ENCODE measurements at regions not wholly inside any gene's neighbourhood (a gene's known extent, or its start where the extent isn't known, plus 50 kb on each side); places are given as distances from the start of the nearest gene placed in this dataset.
A peak's percentile ranks its signal among the peaks of the same experiment; 100 is the strongest.

GRCh38 chr13:84659359-84659661 is 777.0 kb upstream of the SLITRK1 start:
- Histone ChIP-seq H3K9me3 (no peaks in the 10 kb centered on the region), H3K36me3 (no peaks in the 10 kb centered on the region), H3K27ac (peak overlapping the region in 1 of 2 donors; percentile 35), H3K4me1 (ENCODE audit: control insufficient read depth in 1 of 2, low read depth in 2 of 2) (peaks cover 0 to 8% of the 10 kb centered on the region in 2 donors), H3K27me3 (replicated peaks; ENCODE audit: insufficient read depth) (no peaks in the 10 kb centered on the region), H3K4me3 (no peak overlapping the region)
- ATAC-seq (ENCODE audit: insufficient number of reproducible peaks, low FRiP score, low read depth) (no peak), DNase-seq (ENCODE audit: low spot score) (no peak)
- TF ChIP-seq CTCF (IDR thresholded peaks at IDR 0.05): no peak

- no peak for ATAC-seq (ENCODE audit: insufficient number of reproducible peaks, low FRiP score, low read depth)
- H3K36me3 ChIP-seq: no peaks in the 10 kb centered on the region
- no peaks in the 10 kb centered on the region for H3K27me3 ChIP-seq (replicated peaks; ENCODE audit: insufficient read depth)
- no peaks in the 10 kb centered on the region for H3K9me3 ChIP-seq
- no peak overlapping the region for H3K4me3 ChIP-seq
- peak overlapping the region in 1 of 2 donors; percentile 35 for H3K27ac ChIP-seq
- no peak for TF ChIP-seq CTCF (IDR thresholded peaks at IDR 0.05)
- H3K4me1 ChIP-seq (ENCODE audit: control insufficient read depth in 1 of 2, low read depth in 2 of 2): peaks cover 0 to 8% of the 10 kb centered on the region in 2 donors
- no peak for DNase-seq (ENCODE audit: low spot score)
Observed at GRCh38 chr13:84658491-84659358, 776.5 kb upstream of the SLITRK1 start.

GRCh38 chr13:84655677-84656076 is 773.4 kb upstream of the SLITRK1 start:
- no peaks in the 10 kb centered on the region for H3K27me3 ChIP-seq (replicated peaks; ENCODE audit: insufficient read depth)
- no peak overlapping the region for H3K27ac ChIP-seq
- no peak for DNase-seq (ENCODE audit: low spot score)
- no peak overlapping the region for H3K4me3 ChIP-seq
- ATAC-seq (ENCODE audit: insufficient number of reproducible peaks, low FRiP score, low read depth): no peak
- TF ChIP-seq CTCF (IDR thresholded peaks at IDR 0.05): no peak
- peaks cover 0 to 8% of the 10 kb centered on the region in 2 donors for H3K4me1 ChIP-seq (ENCODE audit: control insufficient read depth in 1 of 2, low read depth in 2 of 2)
- H3K36me3 ChIP-seq: no peaks in the 10 kb centered on the region
- no peaks in the 10 kb centered on the region for H3K9me3 ChIP-seq

- DNase-seq (ENCODE audit: low spot score) (no peak), ATAC-seq (ENCODE audit: insufficient number of reproducible peaks, low FRiP score, low read depth) (no peak)
- Histone ChIP-seq H3K36me3 (no peaks in the 10 kb centered on the region), H3K9me3 (no peaks in the 10 kb centered on the region), H3K27me3 (replicated peaks; ENCODE audit: insufficient read depth) (no peaks in the 10 kb centered on the region), H3K4me3 (no peak overlapping the region), H3K27ac (no peak overlapping the region), H3K4me1 (ENCODE audit: control insufficient read depth in 1 of 2, low read depth in 2 of 2) (peaks cover 3 to 7% of the 10 kb centered on the region in 2 donors)
- TF ChIP-seq CTCF (IDR thresholded peaks at IDR 0.05): no peak
Observed at GRCh38 chr13:84654654-84655275, 772.5 kb upstream of the SLITRK1 start.

GRCh38 chr13:84653915-84654534 is 771.8 kb upstream of the SLITRK1 start:
- DNase-seq (ENCODE audit: low spot score) (no peak), ATAC-seq (ENCODE audit: insufficient number of reproducible peaks, low FRiP score, low read depth) (no peak)
- Histone ChIP-seq H3K27me3 (replicated peaks; ENCODE audit: insufficient read depth) (no peaks in the 10 kb centered on the region), H3K4me1 (ENCODE audit: control insufficient read depth in 1 of 2, low read depth in 2 of 2) (peaks cover 6 to 8% of the 10 kb centered on the region in 2 donors), H3K27ac (no peak overlapping the region), H3K36me3 (no peaks in the 10 kb centered on the region), H3K9me3 (no peaks in the 10 kb centered on the region), H3K4me3 (no peak overlapping the region)
- TF ChIP-seq CTCF (IDR thresholded peaks at IDR 0.05): no peak
